ENCODE measurements at regions not wholly inside any gene's neighbourhood (a gene's known extent, or its start where the extent isn't known, plus 50 kb on each side); places are given as distances from the start of the nearest gene placed in this dataset.

GRCh38 chr18:25843791-25844190 lies 246.6 kb downstream of the SS18 start:
- Histone ChIP-seq H3K9ac (ENCODE audit: low read length) (no peak overlapping the region), H3K4me2 (ENCODE audit: low read length) (no peak overlapping the region), H3K9me2 (ENCODE audit: insufficient read depth) (no peaks in the 10 kb centered on the region), H3K4me1 (ENCODE audit: control insufficient read depth in 1 of 2, insufficient read depth in 2 of 2, low read length in 2 of 2) (no peaks in the 10 kb centered on the region), H3K79me2 (ENCODE audit: insufficient read depth, low read length) (no peaks in the 10 kb centered on the region), H2AFZ (ENCODE audit: low read depth, low read length, poor library complexity, severe bottlenecking) (no peak overlapping the region), H3K27me3 (ENCODE audit: insufficient read depth, low read length) (no peaks in the 10 kb centered on the region), H3K27ac (ENCODE audit: low read depth, low read length) (no peak overlapping the region), H3K9me3 (ENCODE audit: control insufficient read depth in 1 of 2, insufficient read depth in 1 of 2, low read depth in 1 of 2, low read length in 2 of 2) (no peaks in the 10 kb centered on the region), H3K4me3 (replicated peaks in 1 of 2; ENCODE audit: low read depth in 1 of 2, low read length in 2 of 2) (no peak overlapping the region), H3K36me3 (ENCODE audit: control insufficient read depth in 1 of 2, insufficient read depth in 2 of 2, low read length in 2 of 2) (no peaks in the 10 kb centered on the region), H4K20me1 (ENCODE audit: insufficient read depth) (no peaks in the 10 kb centered on the region)
- CTCF ChIA-PET = no interaction called here
- TF ChIP-seq POLR2AphosphoS5 (IDR thresholded peaks at IDR 0.05; ENCODE audit: low read depth, low read length) (no peak), EZH2phosphoT487 (IDR thresholded peaks at IDR 0.05; ENCODE audit: borderline replicate concordance) (no peak), ZFX (IDR thresholded peaks at IDR 0.05) (no peak), POLR2A (IDR thresholded peaks at IDR 0.05; ENCODE audit: borderline replicate concordance, extremely low read depth, insufficient read depth, insufficient read length) (no peak), SRF (IDR thresholded peaks at IDR 0.05; ENCODE audit: low read depth) (no peak), CTCF (IDR thresholded peaks at IDR 0.05 in 2 of 3, conservative IDR thresholded peaks at IDR 0.05 in 1 of 3; ENCODE audit: borderline replicate concordance in 1 of 3, insufficient read depth in 1 of 3, low read depth in 2 of 3, low read length in 2 of 3) (no peak), JUND (IDR thresholded peaks at IDR 0.05) (no peak), SIN3A (IDR thresholded peaks at IDR 0.05; ENCODE audit: low read depth) (no peak), ELF1 (IDR thresholded peaks at IDR 0.05; ENCODE audit: borderline replicate concordance, low read depth) (no peak), EZH2 (IDR thresholded peaks at IDR 0.05) (no peak), YY1 (IDR thresholded peaks at IDR 0.05; ENCODE audit: extremely low read depth, insufficient replicate concordance, low read depth, low read length) (no peak), SP1 (IDR thresholded peaks at IDR 0.05; ENCODE audit: low read depth) (no peak), TCF7L2 (IDR thresholded peaks at IDR 0.05; ENCODE audit: borderline replicate concordance, extremely low read depth, insufficient read depth, insufficient read length) (no peak), CBX3 (IDR thresholded peaks at IDR 0.05; ENCODE audit: low read depth) (no peak), MAX (IDR thresholded peaks at IDR 0.05) (no peak), CEBPB (IDR thresholded peaks at IDR 0.05; ENCODE audit: low read depth) (no peak), FOSL1 (IDR thresholded peaks at IDR 0.05; ENCODE audit: low read depth) (no peak)
- DNase-seq (ENCODE audit: low read depth, low spot score) (no peak), ATAC-seq (no peak)
- POLR2A ChIA-PET = no interaction called here
- BruUV-seq (replicated peaks) = no TSS peak
- RAD21 ChIA-PET (ENCODE audit: low non-redundant PET in 1 of 2, low total read pairs in 2 of 2, uncharacterized antibody in 2 of 2, unreplicated experiment in 2 of 2) = no interaction called here
- intact Hi-C loops (cut with micrococcal nuclease) = no loop called here

Measured in HCT116 (cell line).